GM23248 (cell line): ENCODE measurements at regions not wholly inside any gene's neighbourhood (a gene's known extent, or its start where the extent isn't known, plus 50 kb on each side); places are given as distances from the start of the nearest gene placed in this dataset.
A peak's percentile ranks its signal among the peaks of the same experiment; 100 is the strongest.

ENCODE experiments used
- DNase-seq: peaks from one replicate; pipeline ENCODE4 v3.0.0-alpha.2; 2015
- H2AFZ ChIP-seq: fragments of 200-600 bp; sonication (generic); 2 replicates; pipeline ENCODE4 v1.6.1; 2016; ENCODE audit warnings: antibody characterized with exemption
- H3F3A ChIP-seq: fragments of 200-600 bp; sonication (generic); 2 replicates; pipeline ENCODE4 v1.6.1; 2016; ENCODE audit warnings: mild to moderate bottlenecking, antibody characterized with exemption, mixed run types; ENCODE audit not compliant: insufficient read depth
- H3K27ac ChIP-seq: fragments of 200-600 bp; sonication (generic); 2 replicates; pipeline ENCODE4 v1.5.1; 2016; ENCODE audit warnings: mild to moderate bottlenecking
- H3K27me3 ChIP-seq: fragments of 200-600 bp; sonication (generic); replicated peaks from 2 replicates; pipeline ENCODE4 v1.6.1; 2016; ENCODE audit warnings: mild to moderate bottlenecking; ENCODE audit not compliant: insufficient read depth
- H3K36me3 ChIP-seq: fragments of 200-600 bp; sonication (generic); 2 replicates; pipeline ENCODE4 v1.6.1; 2016; ENCODE audit warnings: low read depth, mild to moderate bottlenecking
- H3K4me1 ChIP-seq: fragments of 200-600 bp; sonication (generic); 2 replicates; pipeline ENCODE4 v1.6.1; 2016; ENCODE audit warnings: mild to moderate bottlenecking; ENCODE audit not compliant: insufficient read depth
- H3K4me2 ChIP-seq: fragments of 200-600 bp; sonication (generic); one replicate; pipeline ENCODE4 v1.6.1; 2016; ENCODE audit warnings: mild to moderate bottlenecking; ENCODE audit not compliant: unreplicated experiment
- H3K4me3 ChIP-seq: fragments of 200-600 bp; sonication (generic); 2 replicates; pipeline ENCODE4 v1.5.1; 2016; ENCODE audit warnings: mild to moderate bottlenecking
- H3K79me2 ChIP-seq: fragments of 200-600 bp; sonication (generic); 2 replicates; pipeline ENCODE4 v1.6.1; 2016; ENCODE audit warnings: mild to moderate bottlenecking; ENCODE audit not compliant: insufficient read depth
- H3K9ac ChIP-seq: fragments of 200-600 bp; sonication (generic); 2 replicates; pipeline ENCODE4 v1.6.1; 2016; ENCODE audit warnings: mild to moderate bottlenecking
- H3K9me2 ChIP-seq: fragments of 200-600 bp; sonication (generic); 2 replicates; pipeline ENCODE4 v1.6.1; 2016; ENCODE audit warnings: mixed run types, mild to moderate bottlenecking, moderate library complexity; ENCODE audit not compliant: insufficient read depth
- H3K9me3 ChIP-seq: fragments of 200-600 bp; sonication (generic); one replicate; pipeline ENCODE4 v1.6.1; 2017; ENCODE audit warnings: low read depth
- H4K20me1 ChIP-seq: fragments of 200-600 bp; sonication (generic); 2 replicates; pipeline ENCODE4 v1.6.0; 2016; ENCODE audit not compliant: insufficient read depth
- EZH2 ChIP-seq: fragments of 200-600 bp; sonication (generic); IDR thresholded peaks from 2 replicates; pipeline ENCODE4 v1.6.1; 2018; ENCODE audit warnings: antibody characterized with exemption, mild to moderate bottlenecking; ENCODE audit not compliant: insufficient read depth, poor library complexity, severe bottlenecking
- EZH2phosphoT487 ChIP-seq: fragments of 200-600 bp; sonication (generic); IDR thresholded peaks from 2 replicates; pipeline ENCODE4 v1.6.1; 2018; ENCODE audit warnings: antibody characterized with exemption, moderate library complexity, mild to moderate bottlenecking, low read depth; ENCODE audit not compliant: insufficient read depth
- WGBS, 2 experiments: methylation state at CpG; one replicate each; pipeline ENCODE4 v1.1.6; 2015 to 2017; ENCODE audit warnings: low lambda C conversion rate in 2 of 2, low coverage in 1 of 2; ENCODE audit errors: missing lambda C conversion rate in 2 of 2; 5-methylcytosine and 5-hydroxymethylcytosine counted together
- in situ Hi-C: fragments of 300-500 bp; cut with MboI; formaldehyde crosslinking; loops from 2 replicates; pipeline ENCODE4 v1.15.0; 2020

GRCh38 chr5:175796536-175797499 lies 74.6 kb upstream of the CPLX2 start:
- Histone ChIP-seq H3K4me3 (peak overlapping the region; percentile 30; the same call in 1 of the 2 replicates), H3K9me2 (no peaks in the 10 kb centered on the region), H3K36me3 (no peaks in the 10 kb centered on the region), H3K27me3 (0 out of 2 replicates have a peak, but pooled peaks cover 12% of the 10 kb centered on the region), H3K4me1 (no peaks in the 10 kb centered on the region), H3K9me3 (no peaks in the 10 kb centered on the region), H3K4me2 (peak overlapping the region; percentile 38), H3K79me2 (no peaks in the 10 kb centered on the region), H3K9ac (no peak overlapping the region), H3F3A (no peaks in the 10 kb centered on the region), H2AFZ (no peak overlapping the region), H4K20me1 (no peaks in the 10 kb centered on the region), H3K27ac (no peak overlapping the region)
- in situ Hi-C loops = no loop called here
- peak; percentile 94 for DNase-seq
- TF ChIP-seq EZH2phosphoT487 (no peak), EZH2 (no peak)
- 7 to 10% methylated on average over 75 to 101 of the region's 108 CpGs for WGBS, 2 experiments

- Histone ChIP-seq H3K4me3 (no peak overlapping the region), H3F3A (no peaks in the 10 kb centered on the region), H3K27ac (no peak overlapping the region), H2AFZ (no peak overlapping the region), H3K9me2 (no peaks in the 10 kb centered on the region), H3K36me3 (no peaks in the 10 kb centered on the region), H3K27me3 (0 out of 2 replicates have a peak, but pooled peaks cover 12% of the 10 kb centered on the region), H3K4me2 (no peak overlapping the region), H3K9me3 (no peaks in the 10 kb centered on the region), H4K20me1 (no peaks in the 10 kb centered on the region), H3K79me2 (no peaks in the 10 kb centered on the region), H3K4me1 (no peaks in the 10 kb centered on the region), H3K9ac (no peak overlapping the region)
- in situ Hi-C loops = no loop called here
- TF ChIP-seq EZH2 = no peak
- no peak for TF ChIP-seq EZH2phosphoT487
- WGBS, 2 experiments = 5% methylated on average over 26 to 27 of the region's 27 CpGs
- DNase-seq = no peak
These were observed 73.8 kb upstream of the CPLX2 start for GRCh38 chr5:175797521-175798038.

GRCh38 chr5:175798626-175799025 lies 72.8 kb upstream of the CPLX2 start:
- H3F3A ChIP-seq = no peaks in the 10 kb centered on the region
- H3K9ac ChIP-seq = no peak overlapping the region
- TF ChIP-seq EZH2phosphoT487 (no peak), EZH2 (no peak)
- DNase-seq = no peak
- H4K20me1 ChIP-seq = no peaks in the 10 kb centered on the region
- H3K4me1 ChIP-seq = no peaks in the 10 kb centered on the region
- 52 to 53% methylated on average over 2 of the region's 2 CpGs for WGBS, 2 experiments
- H3K27ac ChIP-seq = no peak overlapping the region
- no peak overlapping the region for H2AFZ ChIP-seq
- in situ Hi-C loops = no loop called here
- no peaks in the 10 kb centered on the region for H3K79me2 ChIP-seq
- no peak overlapping the region for H3K4me3 ChIP-seq
- no peaks in the 10 kb centered on the region for H3K36me3 ChIP-seq
- H3K4me2 ChIP-seq = no peak overlapping the region
- no peaks in the 10 kb centered on the region for H3K9me2 ChIP-seq
- H3K27me3 ChIP-seq = 0 out of 2 replicates have a peak, but pooled peaks cover 12% of the 10 kb centered on the region
- H3K9me3 ChIP-seq = no peaks in the 10 kb centered on the region

DNA sequence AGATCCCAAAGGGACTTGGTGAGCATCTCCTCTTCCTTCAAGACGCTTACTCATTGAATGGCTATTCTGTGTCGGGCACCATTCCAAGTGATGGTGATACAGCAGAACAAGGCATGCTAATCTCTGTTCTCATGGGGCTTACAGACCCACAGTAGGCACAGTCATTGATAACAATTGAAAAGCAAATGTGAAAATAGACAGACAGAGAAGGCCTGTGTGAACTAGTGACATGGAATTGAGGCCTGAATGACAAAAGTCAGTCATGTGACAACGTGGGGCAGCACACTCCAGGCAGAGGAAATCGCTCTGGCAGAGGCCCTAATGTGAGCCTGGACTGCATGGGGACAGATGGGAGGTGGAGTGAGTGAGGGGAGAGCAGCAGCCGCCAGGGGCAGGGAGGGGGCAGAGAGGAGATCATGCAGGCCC lies 70.7 kb upstream of the CPLX2 start:
- peak; percentile 66 for DNase-seq

More for the DNA sequence above, 70.7 kb upstream of the CPLX2 start:
- no peak for TF ChIP-seq EZH2phosphoT487
- no peak for TF ChIP-seq EZH2
- Histone ChIP-seq H3K9ac (no peak overlapping the region), H3K79me2 (no peaks in the 10 kb centered on the region), H3K9me2 (no peaks in the 10 kb centered on the region), H3K9me3 (no peaks in the 10 kb centered on the region), H3K4me2 (no peak overlapping the region), H3K4me1 (no peaks in the 10 kb centered on the region), H2AFZ (no peak overlapping the region), H4K20me1 (no peaks in the 10 kb centered on the region), H3K27me3 (peaks cover 28% of the 10 kb centered on the region; the same call in 1 of the 2 replicates), H3K36me3 (no peaks in the 10 kb centered on the region), H3F3A (no peaks in the 10 kb centered on the region), H3K4me3 (no peak overlapping the region), H3K27ac (no peak overlapping the region)
- WGBS, 2 experiments = 8 to 19% methylated on average over 5 of the region's 5 CpGs
- in situ Hi-C loops = no loop called here
